Stomach (tissue), 8 donors: ENCODE measurements at regions not wholly inside any gene's neighbourhood (a gene's known extent, or its start where the extent isn't known, plus 50 kb on each side); places are given as distances from the start of the nearest gene placed in this dataset.
A peak's percentile ranks its signal among the peaks of the same experiment; 100 is the strongest.

Source experiments
- DNase-seq, 2 donors: peaks; one replicate each; pipeline versions ENCODE4 v3.0.0 to v3.0.0-alpha.2; 2013 to 2019
- H3K27ac ChIP-seq, 5 donors: fragments of 200-600 bp in 4 of 5; sonication (generic) in 4 of 5; one replicate each; pipeline ENCODE4 v1.5.1; 2013 to 2019; ENCODE audit warnings: mild to moderate bottlenecking in 1 of 5, moderate library complexity in 1 of 5
- H3K27me3 ChIP-seq, 3 donors: fragments of 200-600 bp; sonication (generic); one replicate each; pipeline ENCODE4 v1.5.1; 2017 to 2019; ENCODE audit warnings: mixed run types in 1 of 3
- H3K36me3 ChIP-seq, 4 donors: fragments of 200-600 bp; sonication (generic); 1 replicate in 3 of 4; 2 replicates in 1 of 4; pipeline ENCODE4 v1.5.1; 2016 to 2019
- H3K4me1 ChIP-seq, 4 donors: fragments of 200-600 bp; sonication (generic); one replicate each; pipeline ENCODE4 v1.5.1; 2016 to 2019
- H3K4me3 ChIP-seq, 4 donors: fragments of 200-600 bp; sonication (generic) in 3 of 4; one replicate each; pipeline ENCODE4 v1.5.1; 2016 to 2019; ENCODE audit warnings: mild to moderate bottlenecking in 1 of 4
- H3K9me3 ChIP-seq, 4 donors: fragments of 200-600 bp; sonication (generic); one replicate each; pipeline ENCODE4 v1.5.1; 2016 to 2019
- CTCF ChIP-seq, 7 experiments: fragments of 450-650 bp in 4 of 7; fragments of 200-600 bp in 3 of 7; sonication (generic) in 3 of 7; IDR thresholded peaks; one replicate each; pipeline ENCODE4 v1.5.1; 2016 to 2019; ENCODE audit warnings: antibody characterized with exemption in 7 of 7, control low read depth in 2 of 7, mild to moderate bottlenecking in 1 of 7
- EP300 ChIP-seq: sonication (generic); formaldehyde crosslinking; IDR thresholded peaks from one replicate; pipeline ENCODE4 v1.6.1; 2017; ENCODE audit warnings: antibody characterized with exemption
- POLR2A ChIP-seq, 4 donors: fragments of 450-650 bp; IDR thresholded peaks; one replicate each; pipeline ENCODE4 v1.6.1; 2016; ENCODE audit warnings: antibody characterized with exemption in 4 of 4, control low read depth in 2 of 4, mild to moderate bottlenecking in 1 of 4, moderate library complexity in 1 of 4
- POLR2AphosphoS5 ChIP-seq, 3 donors: sonication (generic); formaldehyde crosslinking; IDR thresholded peaks; one replicate each; pipeline ENCODE4 v1.6.1; 2016; ENCODE audit warnings: antibody characterized with exemption in 3 of 3
- WGBS, 5 donors: extraction: QIAGEN DNeasy Blood & Tissue Kit in 3 of 5; methylation state at CpG; one replicate each; pipeline versions ENCODE4 v1.1.5 to v1.1.7; 2013 to 2018; 5-methylcytosine and 5-hydroxymethylcytosine counted together
- intact Hi-C: fragments of 100-400 bp; cut with DNase I; formaldehyde crosslinking; loops from one replicate; pipeline ENCODE4 v1.15.1; 2023; ENCODE audit warnings: low total_unique reads
- donor health status: healthy with polysubstance abuse.
- donor health status: Bipolar disorder and iron deficiency.
- donor health status: healthy.

- Histone ChIP-seq H3K4me1 (no peaks in the 10 kb centered on the region), H3K9me3 (no peaks in the 10 kb centered on the region), H3K27ac (no peak overlapping the region), H3K4me3 (no peak overlapping the region), H3K27me3 (peaks cover 0 to 9% (median 5%) of the 10 kb centered on the region in 3 donors), H3K36me3 (no peaks in the 10 kb centered on the region)
- no peak for DNase-seq
- WGBS, 5 donors, result 87 to 91% (median 89%) methylated on average over 6 of the region's 6 CpGs
- intact Hi-C loops, result no loop called here
- TF ChIP-seq CTCF (IDR thresholded peaks at IDR 0.05), result no peak
- no peak for TF ChIP-seq POLR2AphosphoS5 (IDR thresholded peaks at IDR 0.05)
- no peak for TF ChIP-seq EP300
- TF ChIP-seq POLR2A (IDR thresholded peaks at IDR 0.05), result no peak
These were observed 448.5 kb upstream of the MGMT start for GRCh38 chr10:129018511-129018910.

- no peak overlapping the region for H3K4me3 ChIP-seq
- WGBS, 5 donors, result 64 to 73% (median 68%) methylated on average over 8 of the region's 8 CpGs
These were observed 446.2 kb upstream of the MGMT start for GRCh38 chr10:129020651-129021330.

GRCh38 chr10:129021594-129022304 is 445.3 kb upstream of the MGMT start:
- intact Hi-C loops, result no loop called here
- H3K9me3 ChIP-seq, result no peaks in the 10 kb centered on the region
- DNase-seq, result peak in 1 of 2 donors; percentile 72
- H3K27ac ChIP-seq, result no peak overlapping the region
- peaks cover 0 to 24% (median 5%) of the 10 kb centered on the region in 3 donors for H3K27me3 ChIP-seq
- no peak overlapping the region for H3K4me3 ChIP-seq
- H3K36me3 ChIP-seq, result no peaks in the 10 kb centered on the region
- H3K4me1 ChIP-seq, result no peaks in the 10 kb centered on the region
- WGBS, 5 donors, result 34 to 42% (median 38%) methylated on average over 18 of the region's 18 CpGs
- no peak for TF ChIP-seq EP300
- TF ChIP-seq POLR2A (IDR thresholded peaks at IDR 0.05), result no peak
- TF ChIP-seq CTCF (IDR thresholded peaks at IDR 0.05), result no peak
- TF ChIP-seq POLR2AphosphoS5 (IDR thresholded peaks at IDR 0.05), result no peak

More at GRCh38 chr10:129020651-129021330, 446.2 kb upstream of the MGMT start:
- no peak for TF ChIP-seq POLR2AphosphoS5 (IDR thresholded peaks at IDR 0.05)
- no peak for TF ChIP-seq CTCF (IDR thresholded peaks at IDR 0.05)
- TF ChIP-seq POLR2A (IDR thresholded peaks at IDR 0.05), result no peak
- TF ChIP-seq EP300, result no peak
- H3K27ac ChIP-seq, result no peak overlapping the region
- H3K4me1 ChIP-seq, result no peaks in the 10 kb centered on the region
- no peaks in the 10 kb centered on the region for H3K36me3 ChIP-seq
- H3K27me3 ChIP-seq, result peaks cover 0 to 19% (median 5%) of the 10 kb centered on the region in 3 donors
- intact Hi-C loops, result no loop called here
- no peak for DNase-seq
- no peaks in the 10 kb centered on the region for H3K9me3 ChIP-seq

GRCh38 chr10:129023082-129023481 is 444.0 kb upstream of the MGMT start:
- WGBS, 5 donors, result 70 to 80% (median 76%) methylated on average over 5 of the region's 5 CpGs
- peak in 1 of 2 donors; percentile 77 for DNase-seq
- H3K27ac ChIP-seq, result no peak overlapping the region
- H3K4me1 ChIP-seq, result no peaks in the 10 kb centered on the region
- no peaks in the 10 kb centered on the region for H3K9me3 ChIP-seq
- TF ChIP-seq POLR2A (IDR thresholded peaks at IDR 0.05), result no peak
- no peak for TF ChIP-seq CTCF (IDR thresholded peaks at IDR 0.05)
- no peak for TF ChIP-seq POLR2AphosphoS5 (IDR thresholded peaks at IDR 0.05)
- no peak for TF ChIP-seq EP300
- H3K36me3 ChIP-seq, result no peaks in the 10 kb centered on the region
- intact Hi-C loops, result no loop called here
- no peak overlapping the region for H3K4me3 ChIP-seq
- H3K27me3 ChIP-seq, result peaks cover 0 to 20% (median 0%) of the 10 kb centered on the region in 3 donors
